ENCODE measurements at regions not wholly inside any gene's neighbourhood (a gene's known extent, or its start where the extent isn't known, plus 50 kb on each side); places are given as distances from the start of the nearest gene placed in this dataset.

- no peak overlapping the region for H3K4me3 ChIP-seq (ENCODE audit: low read depth, low read length)
- in situ Hi-C loops (cut with HindIII; ENCODE audit: low sequenced_read_pairs) = no loop called here
- no peak for TF ChIP-seq CTCF (IDR thresholded peaks at IDR 0.05; ENCODE audit: low read depth, low read length)
- no peak for DNase-seq (ENCODE audit: low read depth, low spot score)
These were observed 231.7 kb upstream of the MIR17HG start for GRCh38 chr13:91115776-91116175.

- in situ Hi-C loops (cut with HindIII; ENCODE audit: low sequenced_read_pairs) = no loop called here
- no peak for TF ChIP-seq CTCF (IDR thresholded peaks at IDR 0.05; ENCODE audit: low read depth, low read length)
- H3K4me3 ChIP-seq (ENCODE audit: low read depth, low read length) = no peak overlapping the region
These were observed 230.1 kb upstream of the MIR17HG start for GRCh38 chr13:91117351-91117750.

GRCh38 chr13:91119643-91120042, 227.8 kb upstream of the MIR17HG start:
- in situ Hi-C loops (cut with HindIII; ENCODE audit: low sequenced_read_pairs) = no loop called here
- DNase-seq (ENCODE audit: low read depth, low spot score) = no peak
- no peak for TF ChIP-seq CTCF (IDR thresholded peaks at IDR 0.05; ENCODE audit: low read depth, low read length)
- H3K4me3 ChIP-seq (ENCODE audit: low read depth, low read length) = no peak overlapping the region

More at GRCh38 chr13:91117351-91117750, 230.1 kb upstream of the MIR17HG start:
- DNase-seq (ENCODE audit: low read depth, low spot score) = no peak

GRCh38 chr13:91122766-91123165, 224.7 kb upstream of the MIR17HG start:
- H3K4me3 ChIP-seq (ENCODE audit: low read depth, low read length) = no peak overlapping the region
- TF ChIP-seq CTCF (IDR thresholded peaks at IDR 0.05; ENCODE audit: low read depth, low read length) = no peak
- DNase-seq (ENCODE audit: low read depth, low spot score) = no peak
- in situ Hi-C loops (cut with HindIII; ENCODE audit: low sequenced_read_pairs) = no loop called here

GRCh38 chr13:91123456-91124127, 223.9 kb upstream of the MIR17HG start:
- DNase-seq (ENCODE audit: low read depth, low spot score) = no peak
- no peak overlapping the region for H3K4me3 ChIP-seq (ENCODE audit: low read depth, low read length)
- in situ Hi-C loops (cut with HindIII; ENCODE audit: low sequenced_read_pairs) = no loop called here
- TF ChIP-seq CTCF (IDR thresholded peaks at IDR 0.05; ENCODE audit: low read depth, low read length) = no peak

- in situ Hi-C loops (cut with HindIII; ENCODE audit: low sequenced_read_pairs) = no loop called here
- DNase-seq (ENCODE audit: low read depth, low spot score) = no peak
- no peak overlapping the region for H3K4me3 ChIP-seq (ENCODE audit: low read depth, low read length)
- no peak for TF ChIP-seq CTCF (IDR thresholded peaks at IDR 0.05; ENCODE audit: low read depth, low read length)
These were observed 220.7 kb upstream of the MIR17HG start for GRCh38 chr13:91126806-91127205.

Measured in astrocyte of the spinal cord (primary cell).